ENCODE measurements at regions not wholly inside any gene's neighbourhood (a gene's known extent, or its start where the extent isn't known, plus 50 kb on each side); places are given as distances from the start of the nearest gene placed in this dataset.
"Not testable (repeated sequence)": the region's sequence is repeated elsewhere in the genome, so short reads cannot be mapped to it uniquely, and the experiment has no call there.

DNA sequence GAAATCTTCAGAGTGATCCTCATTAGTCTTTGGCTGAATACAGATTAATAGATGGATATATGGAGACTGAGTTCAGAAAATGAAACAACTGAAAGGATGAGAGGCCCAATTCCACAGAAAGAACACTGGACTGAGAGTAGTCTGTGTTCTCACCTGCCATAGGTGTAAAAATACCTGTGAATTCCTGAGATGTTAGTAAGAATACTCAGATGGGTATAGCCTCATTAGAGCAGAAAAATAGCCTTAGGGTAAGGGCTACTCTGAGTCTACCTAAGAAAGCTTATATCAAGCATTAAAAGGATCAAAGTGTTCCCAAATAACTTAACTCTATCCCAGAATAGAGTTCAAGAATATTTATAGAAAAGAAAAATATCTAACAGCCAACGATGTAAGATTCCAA lies 1510.3 kb upstream of the SEL1L start:
- DNase-seq = no peak

DNA sequence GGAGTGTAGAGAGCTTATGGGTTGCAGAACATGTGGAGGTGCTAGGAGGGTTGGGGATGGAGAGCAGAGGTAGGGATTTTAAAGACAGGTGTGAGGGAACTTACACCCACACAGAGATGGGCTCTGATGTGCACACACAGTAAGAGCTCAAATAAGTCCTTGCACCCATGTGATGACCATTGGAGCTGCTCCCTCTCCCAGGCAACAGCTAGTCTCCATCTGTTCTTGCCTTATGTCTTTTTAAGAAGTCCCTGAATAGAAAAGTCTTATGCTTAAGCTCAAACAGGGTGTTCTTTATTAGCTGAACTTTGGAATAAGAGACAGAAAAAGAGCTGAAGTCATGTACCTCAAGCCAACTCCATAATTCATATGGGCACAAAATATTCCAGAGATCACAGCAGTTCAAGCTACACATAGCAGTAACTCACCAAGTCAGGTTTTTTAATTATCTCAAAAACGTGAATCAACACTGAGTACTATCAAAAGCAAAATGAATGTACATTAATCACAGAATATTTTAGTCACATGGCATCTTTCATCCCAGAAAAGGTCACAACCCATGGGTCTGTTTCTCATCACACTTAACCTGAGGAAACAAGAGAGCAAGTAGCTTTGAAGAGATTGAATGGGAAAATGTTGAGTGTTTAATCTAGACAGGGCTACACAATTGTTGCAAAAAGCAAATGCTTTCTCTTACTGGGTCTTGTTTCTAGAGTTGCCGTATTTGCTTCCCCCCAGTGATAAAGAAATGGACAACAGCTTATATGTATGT lies 1513.6 kb upstream of the SEL1L start:
- DNase-seq = peak in 2 of 56 donors; percentile 1 to 2

DNA sequence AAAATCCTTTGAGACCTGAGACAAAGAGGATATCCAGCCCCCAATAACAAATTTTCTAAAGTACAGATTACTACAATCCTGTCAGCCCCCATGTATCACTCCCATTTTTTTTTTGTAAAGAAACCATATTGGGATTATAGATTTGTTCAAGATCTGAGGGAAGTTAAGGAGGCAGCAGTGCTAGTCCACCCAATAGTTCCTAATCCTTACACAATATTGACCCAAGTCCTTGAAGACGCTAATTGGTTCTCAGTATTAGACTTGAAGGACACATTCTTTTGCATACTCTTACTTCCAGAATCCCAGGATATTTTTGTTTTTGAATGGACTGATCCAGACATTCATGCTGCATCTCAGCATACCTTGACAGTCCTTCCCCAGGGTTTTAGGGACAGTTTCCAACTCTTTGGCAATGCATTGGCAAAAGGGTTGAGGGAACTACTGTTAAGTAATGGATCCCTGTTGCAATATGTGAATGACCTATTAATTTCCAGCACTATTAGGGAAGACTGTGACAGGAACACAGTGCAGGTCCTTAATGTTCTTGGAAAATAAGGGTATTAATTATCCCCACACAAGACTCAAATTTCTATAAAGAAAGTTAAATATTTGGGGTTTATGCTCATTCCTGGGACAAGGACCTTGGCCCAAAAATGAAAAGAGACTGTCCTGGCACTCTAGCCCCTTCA lies 1519.5 kb upstream of the SEL1L start:
- no peak for DNase-seq

DNA sequence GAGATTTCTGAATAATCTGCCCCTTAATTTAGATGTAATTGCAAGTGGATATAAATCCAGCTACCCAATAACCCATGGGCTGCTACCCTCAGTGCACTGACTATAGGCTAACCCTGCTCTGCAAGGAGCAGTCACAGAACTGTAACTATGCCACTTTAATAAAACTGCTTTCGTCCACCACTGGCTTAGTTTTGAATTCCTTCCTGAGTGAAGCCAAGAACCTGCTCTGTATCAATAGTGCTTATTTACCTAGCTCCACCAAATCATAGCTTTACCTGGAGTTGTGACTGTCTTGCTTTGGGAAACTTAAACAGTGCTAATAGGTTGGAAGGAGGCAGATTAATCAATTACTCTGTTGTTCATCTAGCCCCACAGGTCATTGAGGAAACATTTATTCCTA lies 1524.4 kb upstream of the SEL1L start:
- DNase-seq = no peak

DNA sequence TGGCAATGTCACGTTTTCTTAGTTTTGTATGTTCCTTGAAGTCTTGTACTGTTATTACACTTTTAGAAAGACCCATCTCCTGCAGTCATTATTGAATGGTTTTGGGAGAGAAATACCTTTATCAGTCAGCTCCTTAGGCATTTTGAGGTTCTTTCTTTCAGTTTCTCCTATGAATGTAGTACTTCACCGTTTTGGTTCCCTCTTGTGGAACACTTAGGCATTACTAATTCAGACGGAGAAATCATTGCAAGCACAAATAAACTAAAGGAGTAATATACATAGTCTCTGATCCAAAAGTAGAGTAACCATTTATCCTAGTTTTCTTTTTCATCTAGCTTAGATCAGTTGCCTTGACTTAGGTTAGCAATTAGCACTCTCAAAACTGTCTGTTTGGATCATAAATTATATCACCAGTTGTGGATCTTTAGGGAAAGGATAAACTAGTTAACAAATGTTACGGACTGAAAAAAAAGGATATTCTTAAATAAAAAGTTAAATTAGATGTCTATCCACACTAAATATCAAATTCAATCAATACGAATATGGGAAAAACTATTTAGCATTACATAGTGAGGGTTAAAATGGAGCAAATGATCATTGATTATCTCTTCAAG lies 1538.3 kb upstream of the SEL1L start:
- no peak for DNase-seq

DNA sequence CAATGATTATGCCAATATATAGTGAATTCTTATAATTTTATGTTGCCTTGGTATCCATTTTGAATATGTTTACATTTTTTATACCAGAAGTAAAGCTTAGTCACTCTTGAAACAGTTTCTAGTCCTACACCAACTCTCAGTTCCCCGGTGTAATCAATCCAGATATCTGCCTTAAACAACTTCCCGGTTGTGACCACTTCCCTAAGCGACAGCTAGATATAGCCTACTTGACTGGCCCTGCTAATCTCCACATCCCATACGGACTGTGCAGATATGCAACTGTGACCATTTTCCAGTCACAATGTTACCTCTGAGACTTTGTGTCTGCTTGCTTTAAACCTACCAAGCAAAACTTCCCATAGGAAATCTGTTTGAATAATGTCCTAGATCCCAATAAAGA lies 1551.5 kb upstream of the SEL1L start:
- no peak for DNase-seq

DNA sequence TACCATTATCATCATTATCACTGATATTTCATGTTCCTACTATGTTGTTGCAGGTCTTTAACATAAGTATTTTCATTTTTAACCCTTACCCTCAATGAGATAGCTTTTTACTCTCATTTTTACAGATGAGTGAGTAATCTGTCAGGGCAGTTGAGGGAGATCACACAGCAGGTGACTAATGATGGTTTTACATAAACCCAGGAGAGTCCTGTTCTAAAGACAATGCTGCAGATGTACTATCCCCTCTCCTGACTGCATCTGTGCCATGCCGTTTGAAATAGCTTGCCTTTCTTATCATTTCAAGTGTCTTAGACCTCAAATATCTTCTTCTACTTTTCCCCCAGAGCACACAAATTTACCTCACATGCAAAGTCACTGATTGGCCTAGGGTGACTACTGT lies 1552.1 kb upstream of the SEL1L start:
- no peak for DNase-seq

DNA sequence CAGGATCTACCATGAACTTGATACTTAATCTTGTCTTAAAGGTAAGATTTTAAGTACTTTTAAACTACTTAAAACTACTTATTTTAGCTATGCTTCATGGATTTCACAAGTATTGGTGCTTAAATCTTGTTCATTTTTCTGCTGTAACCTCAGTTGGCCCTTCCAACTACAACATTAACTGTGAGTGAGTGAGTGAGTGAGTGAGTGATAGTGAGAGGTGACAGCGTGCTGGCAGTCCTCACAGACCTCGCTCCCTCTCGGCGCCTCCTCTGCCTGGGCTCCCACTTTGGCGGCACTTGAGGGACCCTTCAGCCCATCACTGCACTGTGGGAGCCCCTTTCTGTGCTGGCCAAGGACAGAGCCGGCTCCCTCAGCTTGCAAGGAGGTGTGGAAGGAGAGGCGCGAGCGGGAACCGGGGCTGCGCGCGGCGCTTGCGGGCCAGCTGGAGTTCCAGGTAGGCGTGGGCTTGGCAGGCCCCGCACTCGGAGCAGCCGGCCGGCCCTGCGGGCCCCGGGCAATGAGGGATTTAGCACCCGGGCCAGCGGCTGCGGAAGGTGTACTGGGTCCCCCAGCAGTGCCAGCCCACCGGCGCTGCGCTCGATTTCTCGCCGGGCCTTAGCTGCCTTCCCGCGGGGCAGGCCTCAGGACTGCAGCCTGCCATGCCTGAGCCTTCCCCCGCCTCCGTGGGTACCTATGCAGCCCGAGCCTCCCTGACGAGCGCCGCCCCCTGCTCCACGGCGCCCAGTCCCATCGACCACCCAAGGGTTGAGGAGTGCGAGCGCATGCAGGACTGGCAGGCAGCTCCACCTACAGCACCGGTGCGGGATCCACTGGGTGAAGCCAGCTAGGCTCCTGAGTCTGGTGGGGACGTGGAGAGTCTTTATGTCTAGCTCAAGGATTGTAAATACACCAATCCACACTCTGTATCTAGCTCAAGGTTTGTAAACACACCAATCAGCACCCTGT lies 1558.6 kb upstream of the SEL1L start:
- DNase-seq = not testable (repeated sequence)

DNA sequence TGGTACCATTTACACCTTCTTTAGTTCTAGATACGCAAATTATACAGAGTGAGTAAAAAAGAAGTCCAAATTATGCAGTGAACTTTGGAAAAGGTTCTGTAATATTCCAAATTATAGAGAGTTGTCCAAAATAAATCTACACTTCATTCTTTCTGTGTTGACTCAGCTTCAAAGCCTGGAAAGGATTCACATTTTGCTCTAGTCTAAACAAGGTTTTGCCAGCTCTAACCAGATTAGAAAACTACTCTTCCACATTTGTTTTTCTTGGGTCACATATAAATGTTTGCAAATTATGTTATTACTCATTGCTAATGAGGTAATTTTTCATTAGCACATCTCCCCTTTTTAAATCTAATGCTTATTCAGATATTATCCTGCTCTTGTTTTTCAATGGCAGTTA lies 1562.4 kb upstream of the SEL1L start:
- no peak for DNase-seq

DNA sequence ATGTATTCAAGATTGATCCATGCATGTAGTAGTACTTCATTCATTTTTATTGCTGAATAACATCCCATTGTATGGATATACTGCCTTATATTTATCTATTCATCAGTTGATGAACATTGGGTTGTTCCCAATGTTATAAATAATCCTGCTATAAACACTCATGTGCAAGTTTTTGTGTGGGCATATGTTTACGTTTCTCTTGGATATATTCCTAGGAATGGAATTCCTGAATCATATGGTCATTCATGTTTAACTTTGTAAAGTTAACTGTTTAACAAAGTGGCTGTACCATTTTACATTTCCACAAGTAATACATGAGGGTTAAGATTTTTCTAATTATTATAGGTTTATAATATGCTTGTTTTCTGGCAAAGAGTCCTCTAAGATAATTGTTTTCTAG lies 1568.2 kb upstream of the SEL1L start:
- DNase-seq = no peak

DNA sequence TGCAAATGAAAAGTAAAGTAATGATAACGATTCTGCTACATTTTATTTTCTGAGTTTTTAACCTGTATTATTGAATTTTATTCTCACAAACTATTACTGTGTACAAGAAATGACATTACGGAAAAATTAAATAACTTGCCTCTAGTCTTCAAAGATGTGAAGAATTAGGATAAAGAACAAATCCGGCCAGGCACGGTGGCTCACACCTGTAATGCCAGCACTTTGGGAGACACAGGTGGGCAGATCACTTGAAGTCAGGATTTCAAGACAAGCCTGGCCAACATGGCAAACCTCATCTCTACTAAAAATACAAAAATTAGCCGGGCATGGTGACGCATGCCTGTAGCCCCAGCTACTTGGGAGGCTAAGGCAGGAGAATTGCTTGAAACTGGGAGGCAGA lies 1584.4 kb upstream of the SEL1L start:
- DNase-seq = no peak

DNA sequence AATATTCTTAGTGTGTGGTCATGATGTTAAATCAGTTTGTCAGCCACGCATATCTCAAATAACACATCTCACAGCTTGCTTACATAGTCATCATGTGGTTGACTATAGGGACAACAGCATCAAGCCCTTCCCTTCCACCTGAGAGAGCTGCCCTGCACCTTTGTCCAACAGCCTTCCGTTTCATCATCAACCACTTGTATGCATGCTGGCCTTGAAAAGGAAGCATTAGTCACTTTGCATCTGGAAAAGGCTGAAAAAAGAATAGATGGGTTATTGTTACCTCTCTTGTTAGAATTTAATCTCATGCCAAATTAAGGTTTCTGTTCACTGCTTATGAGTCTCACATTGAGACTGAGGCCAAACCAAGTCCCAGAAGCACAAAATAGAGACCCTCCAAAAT lies 1586.5 kb upstream of the SEL1L start:
- no peak for DNase-seq

DNA sequence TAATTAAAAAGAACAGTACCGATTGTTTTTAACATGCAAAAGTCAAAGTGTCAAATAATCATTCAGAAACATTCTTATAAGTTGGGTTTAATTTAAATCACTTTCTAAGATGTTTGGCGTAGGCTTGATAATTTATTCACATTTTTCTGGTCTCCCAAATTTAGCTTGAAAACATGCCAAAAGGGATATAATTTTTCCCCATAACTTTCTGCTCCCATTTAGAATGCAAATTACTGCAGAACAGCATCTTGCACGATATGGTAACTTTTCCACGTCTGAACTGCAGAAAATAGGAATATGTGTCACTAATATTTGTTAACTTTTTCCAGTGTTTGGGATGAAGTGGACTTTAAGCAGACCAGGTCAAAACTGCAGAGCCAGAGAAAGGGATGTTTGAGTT lies 1592.4 kb upstream of the SEL1L start:
- no peak for DNase-seq

DNA sequence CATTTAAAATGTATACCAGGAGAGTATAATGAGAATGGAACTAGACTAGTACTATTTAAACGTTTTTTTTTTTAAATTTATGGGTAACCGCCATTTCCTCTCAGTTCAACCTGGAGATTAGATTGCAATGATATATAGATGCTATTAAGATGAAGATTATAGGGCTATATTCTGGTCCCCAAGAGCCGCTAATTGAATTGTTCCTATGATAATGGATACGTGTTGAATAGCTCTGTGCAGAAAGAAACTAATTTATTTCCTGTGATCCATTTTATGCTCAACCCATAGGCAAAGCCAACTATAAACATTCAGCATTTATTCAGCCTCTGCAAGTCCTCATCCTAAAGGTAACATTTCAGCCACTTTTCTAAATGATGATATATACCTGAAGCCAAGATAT lies 1595.1 kb upstream of the SEL1L start:
- DNase-seq = no peak

DNA sequence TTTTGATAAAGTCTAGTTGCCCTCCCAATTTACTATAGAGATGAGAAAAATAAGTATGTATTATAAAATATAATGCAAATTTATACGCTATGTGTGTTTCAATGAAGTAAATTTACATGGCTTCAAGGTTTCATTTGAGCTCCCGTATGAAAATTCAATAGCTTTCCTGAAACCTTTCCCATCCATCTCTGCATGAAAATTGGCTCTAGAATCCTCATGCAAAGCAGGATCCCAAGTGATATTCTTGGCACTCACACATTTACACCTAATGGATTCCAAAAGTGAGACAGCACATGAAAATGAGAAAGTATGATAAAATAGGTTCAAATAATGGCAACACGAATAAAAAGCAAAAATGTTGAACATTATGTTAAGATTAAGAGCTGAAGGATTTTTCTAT lies 1595.8 kb upstream of the SEL1L start:
- no peak for DNase-seq

DNA sequence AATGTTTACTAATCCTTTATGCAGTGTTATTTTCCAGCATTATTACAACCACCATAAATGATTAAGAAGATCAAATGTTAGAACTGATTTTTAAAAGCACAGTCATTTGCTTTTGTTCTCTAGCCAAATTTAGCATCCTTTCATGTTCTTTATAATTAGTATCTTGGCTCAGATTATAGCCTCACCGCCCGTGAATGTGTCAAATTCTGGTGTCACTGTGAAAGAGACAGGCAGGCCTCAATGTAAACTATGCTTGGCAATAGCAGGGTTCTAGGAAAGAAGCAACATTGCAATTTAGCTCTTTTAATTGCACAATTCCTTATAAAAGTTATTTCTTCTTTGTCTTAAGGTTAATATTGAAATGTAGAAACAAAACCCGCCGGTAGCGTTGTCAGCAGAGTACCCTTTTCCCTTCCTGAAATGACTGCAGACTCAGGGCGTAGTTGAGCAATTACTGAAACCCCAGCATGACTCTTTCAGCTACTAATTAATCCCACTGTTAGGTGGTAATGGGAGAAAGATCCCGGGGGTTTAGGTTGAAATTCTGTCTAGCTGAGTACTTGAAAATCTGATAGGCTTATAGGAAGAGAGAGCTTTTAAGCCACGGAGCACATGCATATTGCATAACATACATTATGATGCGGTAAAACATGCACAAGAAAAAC lies 1600.5 kb upstream of the SEL1L start:
- peak in 1 of 56 donors; percentile 1 for DNase-seq

DNA sequence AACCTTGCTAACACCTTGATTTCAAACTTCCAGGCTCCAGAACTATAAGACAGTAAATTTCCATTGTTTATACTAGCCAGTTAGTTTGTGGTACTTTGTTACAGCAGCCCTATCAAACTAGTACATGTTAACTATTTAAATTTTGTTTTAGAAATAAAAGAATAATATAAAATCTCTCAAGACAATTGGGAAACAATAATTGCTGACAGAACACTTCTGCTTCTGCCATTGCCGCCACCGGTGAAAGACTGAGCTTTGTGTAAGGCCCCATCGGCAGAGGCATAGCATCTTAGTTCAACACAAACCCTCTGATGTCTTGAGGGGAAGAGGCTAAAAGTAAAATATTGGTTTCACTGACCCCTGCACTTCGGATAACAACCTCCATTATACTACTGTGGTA lies 1607.1 kb upstream of the SEL1L start:
- DNase-seq = no peak

DNA sequence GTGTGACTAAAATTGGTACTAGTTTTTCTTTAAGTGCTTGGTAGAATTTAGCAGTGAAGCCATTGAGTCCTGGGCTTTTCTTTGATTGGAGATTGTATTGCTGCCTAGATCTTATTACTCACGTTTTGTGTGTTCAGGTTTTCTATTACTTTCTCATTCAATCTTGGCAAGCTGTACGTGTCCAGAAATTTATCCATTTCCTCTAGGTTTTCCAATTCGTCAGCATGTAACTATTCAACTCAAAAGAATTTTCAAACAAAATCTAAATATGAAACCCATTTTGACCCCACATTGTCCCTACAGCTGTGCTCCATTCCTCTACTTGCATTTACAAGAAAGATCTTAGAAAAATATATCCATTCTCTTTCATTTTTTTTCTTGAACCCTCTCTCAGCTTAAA lies 1613.4 kb upstream of the SEL1L start:
- DNase-seq = no peak

DNA sequence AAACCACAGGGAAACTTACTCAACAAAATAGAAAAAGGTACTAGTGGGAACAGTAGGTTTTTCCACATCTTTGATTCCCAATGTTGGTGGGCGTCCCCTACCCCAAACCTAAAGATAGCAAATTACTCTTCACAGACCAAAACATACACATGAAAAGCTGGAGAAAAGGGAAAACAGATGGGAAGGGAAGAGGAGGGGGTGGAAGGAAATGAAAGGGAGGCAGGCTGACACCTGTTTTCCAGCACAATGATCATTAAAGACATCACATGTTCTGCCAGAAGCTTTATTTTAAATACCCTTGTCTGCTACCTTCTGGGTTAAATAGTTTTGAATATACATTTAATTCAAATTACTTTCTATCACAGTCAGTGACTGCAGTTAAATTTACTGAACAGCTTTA lies 1617.9 kb upstream of the SEL1L start:
- DNase-seq = no peak

DNA sequence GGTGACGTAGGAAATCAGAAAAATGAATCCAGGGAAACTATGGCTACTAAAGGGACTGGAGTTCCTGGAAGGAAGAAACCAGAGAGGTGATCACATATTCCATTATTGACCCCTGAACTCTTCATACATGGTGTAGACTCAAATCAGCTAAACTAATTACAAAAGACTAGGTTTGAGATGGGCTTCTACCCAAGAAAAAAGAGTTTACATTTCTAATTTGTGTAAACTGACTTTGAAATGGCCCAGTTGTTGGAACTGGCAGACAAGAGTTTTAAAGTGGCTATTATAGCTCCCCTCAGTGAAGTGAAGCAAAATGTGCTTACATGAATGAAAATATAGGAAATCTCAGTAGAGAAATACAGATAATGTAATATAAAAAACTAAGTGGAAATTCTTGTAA lies 1619.4 kb upstream of the SEL1L start:
- no peak for DNase-seq

DNA sequence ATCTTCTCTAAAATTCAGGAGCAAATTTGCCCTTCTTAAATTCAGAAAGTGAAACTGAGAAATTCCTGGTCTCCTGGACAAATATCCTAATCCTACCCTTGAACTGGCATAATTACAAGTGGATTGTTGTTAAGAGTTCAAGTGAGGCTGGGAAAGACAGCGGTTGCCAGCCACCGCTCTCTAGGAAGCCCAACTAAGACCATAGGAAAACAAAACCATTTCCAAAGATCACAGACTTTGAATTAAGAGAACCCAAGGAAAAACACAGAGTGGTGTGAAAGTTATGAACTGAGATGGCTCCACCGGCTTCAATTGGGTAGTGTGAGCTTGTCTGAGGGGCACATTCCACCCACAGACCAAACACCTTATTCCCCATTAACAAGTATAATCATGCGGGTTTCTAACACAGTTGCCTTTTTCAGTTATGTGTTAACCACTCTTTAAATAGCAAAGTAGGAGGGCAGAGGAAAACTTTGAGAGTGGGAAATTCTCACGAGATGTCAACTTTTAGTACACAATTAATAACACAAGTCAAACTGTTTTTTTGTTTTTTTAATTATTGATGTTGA lies 1628.8 kb upstream of the SEL1L start:
- DNase-seq = no peak

Data from amygdala (tissue), 56 donors.